GM19023 (cell line): ENCODE measurements at regions not wholly inside any gene's neighbourhood (a gene's known extent, or its start where the extent isn't known, plus 50 kb on each side); places are given as distances from the start of the nearest gene placed in this dataset.
"Not testable (repeated sequence)": the region's sequence is repeated elsewhere in the genome, so short reads cannot be mapped to it uniquely, and the experiment has no call there.

Source experiments
- ATAC-seq: cut with Tn5 transposase; IDR thresholded peaks from one replicate; pipeline ENCODE4 v1.9.1; 2021; ENCODE audit warnings: mild to moderate bottlenecking, moderate library complexity; ENCODE audit not compliant: unreplicated experiment

DNA sequence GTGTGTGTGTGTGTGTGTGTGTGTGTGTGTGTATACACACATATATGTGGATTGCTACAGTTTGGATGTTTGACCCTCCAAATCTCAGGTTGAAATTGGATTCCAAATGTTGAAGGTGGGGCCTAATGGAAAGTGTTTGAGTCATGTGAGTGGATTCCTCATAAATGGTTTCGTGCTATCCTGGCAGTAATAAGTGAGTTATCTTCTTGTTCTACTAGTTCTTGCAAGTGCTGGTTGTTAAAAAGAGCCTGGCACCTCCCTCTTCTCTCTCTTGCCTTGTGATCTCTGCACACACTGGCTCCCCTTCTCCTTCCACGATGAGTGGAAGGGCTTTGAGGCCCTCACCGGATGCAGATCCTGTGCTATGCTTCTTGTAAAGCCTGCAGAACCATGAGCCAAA is 344.1 kb downstream of the SH2D1A start:
- no peak for ATAC-seq

DNA sequence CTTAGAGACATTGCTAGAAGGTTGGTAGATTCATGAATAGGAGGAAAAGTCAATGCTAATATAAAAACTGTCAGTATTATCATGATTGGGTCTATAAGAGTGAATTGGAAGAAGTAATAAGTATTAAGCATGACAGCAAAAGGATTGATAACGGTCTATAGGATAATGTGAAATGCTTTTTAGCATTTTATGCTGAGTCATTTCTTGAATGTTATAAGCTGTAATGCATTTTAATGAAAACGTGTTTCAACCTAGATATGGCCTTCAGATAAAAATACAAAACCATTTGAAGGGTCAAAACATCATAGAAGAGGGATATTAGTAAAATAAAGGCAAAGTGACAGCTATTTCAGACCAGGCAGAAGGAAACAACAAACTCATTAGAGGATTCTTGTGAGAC is 353.5 kb downstream of the SH2D1A start:
- ATAC-seq, result no peak

DNA sequence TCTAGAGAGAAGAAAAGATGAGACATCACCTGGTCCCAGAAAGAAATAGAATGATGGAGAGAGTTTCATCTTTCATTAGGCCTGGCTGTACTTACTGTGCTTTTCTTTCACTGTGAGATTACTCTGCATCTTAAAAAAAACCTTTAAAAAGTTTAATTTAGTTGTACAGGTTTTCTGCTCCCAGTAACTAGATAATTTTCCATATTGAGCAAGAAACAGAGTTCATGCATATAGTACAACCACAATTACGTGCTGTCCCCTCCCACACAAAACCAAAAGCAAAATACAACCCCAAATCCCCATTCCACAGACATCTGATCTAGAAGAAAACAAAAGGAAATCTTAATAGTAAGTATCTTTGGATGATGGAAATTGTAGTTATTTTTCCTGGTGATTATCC is 371.2 kb downstream of the SH2D1A start:
- ATAC-seq, result no peak

DNA sequence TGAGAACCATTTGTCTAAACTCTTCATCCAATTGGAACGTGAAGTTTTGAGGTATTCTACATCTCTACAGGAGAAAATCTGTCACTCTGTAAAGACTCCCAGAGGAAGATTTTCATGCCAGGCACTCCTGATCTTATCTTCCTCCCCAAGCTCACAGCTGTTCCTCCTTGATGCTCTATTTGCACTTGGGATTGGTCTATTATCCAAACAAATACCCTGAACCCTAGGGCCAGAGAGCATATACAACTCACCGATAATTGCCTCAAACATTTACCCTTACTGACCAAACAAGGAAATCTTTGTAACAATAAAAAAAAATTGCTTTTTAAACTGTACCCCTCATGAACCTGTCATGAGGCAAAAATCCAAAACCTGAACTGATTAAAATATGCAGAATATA is 372.7 kb downstream of the SH2D1A start:
- no peak for ATAC-seq

DNA sequence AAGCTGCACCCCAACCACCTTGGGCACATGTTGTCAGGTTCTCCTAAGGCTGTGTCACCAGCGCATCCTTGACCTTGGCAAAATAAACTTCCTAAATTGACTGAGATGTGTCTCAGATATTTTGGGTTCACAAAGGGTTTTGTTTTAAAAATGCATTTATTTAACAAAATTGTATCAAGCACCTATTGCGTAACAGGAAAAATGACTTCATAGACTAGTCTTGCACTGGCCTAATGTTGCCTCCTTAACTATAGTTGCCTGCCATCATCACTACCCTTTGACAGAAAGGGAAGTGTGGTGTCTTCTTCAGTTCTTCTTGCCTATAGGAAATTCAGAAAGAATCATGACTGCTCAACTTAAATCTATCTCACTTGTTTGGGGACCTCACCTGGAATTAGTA is 374.2 kb downstream of the SH2D1A start:
- no peak for ATAC-seq

DNA sequence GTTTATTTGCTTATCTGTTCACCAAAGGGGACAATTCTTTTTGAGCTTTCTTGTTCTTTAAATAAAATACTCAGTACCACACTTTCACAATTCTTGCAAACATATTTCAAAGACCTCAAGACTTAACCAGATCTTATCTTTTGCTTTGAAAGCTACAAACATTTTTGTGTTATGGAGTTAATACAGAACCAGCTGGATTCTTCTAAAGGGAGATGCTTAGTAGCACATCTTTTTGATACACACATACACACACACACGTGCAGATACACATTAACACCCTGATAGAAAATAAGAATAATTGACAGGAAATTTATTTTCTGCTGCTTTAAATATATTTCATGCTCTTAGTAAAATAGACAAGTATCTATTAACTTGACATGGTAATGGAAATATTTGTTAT is 379.1 kb downstream of the SH2D1A start:
- no peak for ATAC-seq

DNA sequence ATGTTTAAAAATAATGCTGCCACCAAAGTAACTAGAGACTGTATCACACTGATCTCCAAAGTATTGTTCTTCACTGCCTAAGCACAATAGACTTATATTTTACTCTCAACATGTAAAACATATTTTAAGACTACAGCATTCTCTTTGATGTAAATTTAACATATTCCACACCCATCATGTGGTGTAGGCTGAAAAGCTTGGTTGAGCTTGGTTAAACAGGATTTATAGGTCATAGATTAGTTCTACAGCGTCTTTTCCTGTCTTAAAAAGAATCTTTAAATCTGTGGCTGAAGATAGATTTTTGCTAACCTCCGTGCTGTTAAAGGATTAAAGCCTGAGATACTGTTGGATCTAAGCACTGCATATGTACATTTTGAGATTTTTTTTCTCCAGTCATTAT is 379.9 kb downstream of the SH2D1A start:
- ATAC-seq, result no peak

DNA sequence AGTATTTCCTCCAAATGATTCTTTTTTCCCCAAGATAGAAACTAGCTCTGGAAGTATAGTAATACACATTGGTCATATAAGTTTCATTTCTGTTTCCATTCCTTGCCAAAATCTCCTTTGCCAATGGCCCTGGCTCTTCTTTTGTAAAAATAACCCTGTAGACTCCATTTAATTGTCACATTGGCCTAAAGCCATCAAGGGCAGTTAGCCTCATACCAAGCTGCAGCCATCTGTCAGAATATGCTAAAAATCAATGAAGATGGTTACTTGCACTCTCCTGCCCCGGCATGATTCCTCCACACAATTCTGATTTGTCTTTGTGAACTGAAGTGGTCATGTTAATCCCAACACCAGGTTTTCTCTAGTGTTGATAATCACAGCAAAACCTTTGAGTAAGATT is 380.5 kb downstream of the SH2D1A start:
- ATAC-seq, result no peak

DNA sequence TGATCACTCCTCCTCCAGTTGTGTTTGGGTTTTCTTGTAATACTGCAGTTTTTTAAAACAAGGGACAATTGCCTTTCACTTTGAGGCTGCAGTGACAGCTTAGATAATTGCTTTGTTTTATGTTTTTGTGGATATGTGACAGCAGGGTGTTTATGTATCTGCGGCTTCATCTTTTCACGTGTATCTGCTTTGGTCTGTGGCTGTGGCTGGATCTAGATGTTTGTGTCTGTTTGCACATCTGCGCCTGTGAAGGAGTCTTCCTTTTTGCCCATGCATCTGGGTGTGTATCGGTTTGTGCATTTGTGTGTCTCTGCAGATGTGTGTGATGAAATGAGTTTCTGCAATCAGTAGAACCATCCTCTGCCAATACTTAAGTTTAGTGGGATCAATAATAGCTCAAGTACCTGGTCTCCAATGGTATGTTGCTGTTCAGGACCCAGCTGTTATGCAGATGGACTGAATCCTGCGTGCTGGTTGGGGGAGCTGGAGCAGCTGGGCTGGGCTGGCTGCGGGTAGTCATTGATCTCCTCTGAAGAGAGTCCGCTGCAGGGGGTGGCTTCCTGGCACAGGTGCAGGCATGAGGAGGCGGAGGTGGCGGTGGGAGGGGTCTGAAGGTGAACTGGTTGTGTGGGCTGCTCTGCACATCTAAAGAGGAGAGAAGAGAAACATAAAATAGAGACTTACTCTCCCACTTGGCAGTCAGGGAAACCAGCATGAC is 390.3 kb downstream of the SH2D1A start:
- ATAC-seq, result no peak

DNA sequence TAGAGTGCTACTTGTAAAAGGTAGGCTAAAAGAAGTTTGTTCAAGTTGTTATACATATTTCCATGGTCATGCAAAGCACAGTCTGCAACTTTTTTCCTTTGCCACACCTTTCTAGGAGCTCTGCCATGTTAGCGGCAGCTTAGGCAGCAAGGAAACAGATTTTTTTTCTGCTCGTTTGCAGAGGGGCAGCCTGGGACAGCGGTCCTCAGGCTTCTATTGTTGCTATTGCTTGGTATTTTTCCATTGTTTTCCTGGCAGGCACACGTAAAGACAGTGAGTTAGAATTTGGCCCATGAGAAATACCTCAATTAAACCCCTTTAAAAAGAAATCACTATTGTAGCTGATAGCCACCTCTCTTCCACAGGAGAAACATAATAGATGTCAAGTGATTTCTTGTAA is 391.4 kb downstream of the SH2D1A start:
- no peak for ATAC-seq

DNA sequence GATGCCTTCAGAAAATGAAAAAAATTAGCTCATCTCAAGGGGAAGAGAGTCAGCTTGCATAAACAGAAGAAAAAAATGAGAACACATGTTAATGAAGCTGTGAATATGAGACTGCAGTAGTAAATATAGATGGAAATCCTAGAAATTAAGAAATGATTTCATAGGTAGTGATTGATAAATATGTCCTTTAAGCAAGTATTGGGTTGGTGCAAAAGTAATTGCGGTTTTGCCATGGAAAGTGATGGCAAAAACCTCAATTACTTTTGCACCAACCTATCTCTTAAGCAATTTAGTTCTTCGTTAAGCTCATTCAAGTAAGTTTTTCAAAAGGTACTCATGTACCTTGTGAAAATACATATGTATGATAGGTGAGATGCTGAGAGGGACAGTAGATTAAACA is 400.9 kb downstream of the SH2D1A start:
- ATAC-seq, result no peak

DNA sequence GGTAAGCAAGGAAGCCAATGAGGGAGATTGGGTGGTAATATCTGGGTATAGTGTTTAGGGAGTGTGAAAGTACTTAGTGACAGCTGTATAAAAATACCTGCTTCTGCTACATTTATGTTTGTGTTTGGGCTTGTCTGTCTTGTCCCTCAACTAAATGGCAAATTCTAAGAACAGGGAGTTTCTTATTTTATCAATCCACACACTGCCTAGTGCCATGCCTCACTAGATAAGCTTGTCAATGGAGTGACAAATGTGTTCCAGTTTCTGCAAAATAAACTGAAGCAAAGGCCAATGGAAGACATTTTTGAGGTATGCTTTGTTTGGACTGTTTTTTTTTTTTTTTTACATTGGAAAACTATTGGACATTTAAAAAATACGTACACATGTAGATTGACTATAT is 418.0 kb downstream of the SH2D1A start:
- no peak for ATAC-seq

DNA sequence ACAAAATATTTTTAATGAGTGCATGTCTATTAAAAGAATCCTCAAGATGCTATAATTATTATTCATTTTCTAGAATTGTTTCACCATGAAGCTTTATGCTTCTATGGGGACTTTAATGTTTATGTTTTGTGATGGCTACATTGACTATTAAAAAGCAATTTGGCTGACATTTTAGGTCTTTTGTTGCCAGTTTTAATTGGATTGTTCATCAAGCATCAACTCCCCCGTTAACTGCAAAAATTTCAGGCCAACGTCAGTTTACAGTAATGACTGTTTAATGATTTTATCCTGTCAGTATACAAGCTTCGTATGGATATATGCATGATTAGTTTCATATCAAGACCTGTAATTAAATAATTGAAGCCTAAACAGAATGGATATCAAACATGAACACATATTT is 422.8 kb downstream of the SH2D1A start:
- ATAC-seq, result no peak

DNA sequence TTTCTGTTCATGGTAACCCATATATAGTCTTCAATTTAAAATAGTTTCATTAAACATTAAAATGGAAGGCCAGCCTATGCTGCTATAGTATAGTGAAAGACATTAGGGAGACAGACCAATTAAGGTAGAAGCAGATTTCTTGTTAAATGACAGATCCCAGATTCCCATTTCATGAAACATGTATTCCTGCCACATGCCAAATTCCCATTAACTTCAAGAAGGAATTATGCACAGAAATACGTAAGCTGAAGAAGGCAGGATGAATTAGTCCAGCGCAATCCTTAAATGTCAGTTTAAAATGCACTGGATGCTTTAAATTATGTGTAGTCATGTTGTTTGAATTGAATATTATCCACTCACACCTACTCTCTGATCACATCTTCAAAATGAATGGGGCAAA is 424.9 kb downstream of the SH2D1A start:
- ATAC-seq, result no peak

DNA sequence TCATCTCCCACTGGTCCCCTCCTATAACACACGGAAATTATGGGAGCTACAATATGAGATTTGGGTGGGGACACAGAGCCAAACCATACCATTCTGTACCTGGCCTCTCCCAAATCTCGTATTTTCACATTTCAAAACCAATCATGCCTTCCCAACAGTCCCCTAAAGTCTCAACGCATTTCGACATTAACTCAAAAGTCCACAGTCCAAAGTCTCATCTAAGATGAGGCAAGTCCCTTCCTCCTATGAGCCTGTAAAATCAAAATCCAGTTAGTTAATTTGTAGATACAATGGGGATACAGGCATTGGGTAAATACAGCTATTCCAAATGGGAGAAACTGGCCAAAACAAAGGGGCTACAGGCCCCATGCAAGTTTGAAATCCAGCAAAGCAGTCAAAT is 441.9 kb downstream of the SH2D1A start:
- ATAC-seq, result not testable (repeated sequence)

DNA sequence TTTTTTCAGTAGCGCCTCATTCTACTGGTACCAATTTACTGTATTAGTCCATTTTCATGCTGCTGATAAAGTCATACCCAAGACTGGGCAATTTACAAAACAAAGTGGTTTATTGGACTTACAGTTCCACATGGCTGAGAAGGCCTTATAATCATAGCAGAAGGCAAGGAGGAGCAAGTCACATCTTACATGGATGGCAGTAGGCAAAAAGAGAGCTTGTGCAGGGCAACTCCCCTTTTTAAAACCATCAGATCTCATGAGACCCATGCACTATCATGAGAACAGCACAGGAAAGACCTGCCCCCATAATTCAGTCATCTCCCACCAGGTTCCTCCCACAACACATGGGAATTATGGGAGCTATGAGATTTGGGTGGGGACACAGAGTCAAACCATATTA is 443.5 kb downstream of the SH2D1A start:
- ATAC-seq, result not testable (repeated sequence)

DNA sequence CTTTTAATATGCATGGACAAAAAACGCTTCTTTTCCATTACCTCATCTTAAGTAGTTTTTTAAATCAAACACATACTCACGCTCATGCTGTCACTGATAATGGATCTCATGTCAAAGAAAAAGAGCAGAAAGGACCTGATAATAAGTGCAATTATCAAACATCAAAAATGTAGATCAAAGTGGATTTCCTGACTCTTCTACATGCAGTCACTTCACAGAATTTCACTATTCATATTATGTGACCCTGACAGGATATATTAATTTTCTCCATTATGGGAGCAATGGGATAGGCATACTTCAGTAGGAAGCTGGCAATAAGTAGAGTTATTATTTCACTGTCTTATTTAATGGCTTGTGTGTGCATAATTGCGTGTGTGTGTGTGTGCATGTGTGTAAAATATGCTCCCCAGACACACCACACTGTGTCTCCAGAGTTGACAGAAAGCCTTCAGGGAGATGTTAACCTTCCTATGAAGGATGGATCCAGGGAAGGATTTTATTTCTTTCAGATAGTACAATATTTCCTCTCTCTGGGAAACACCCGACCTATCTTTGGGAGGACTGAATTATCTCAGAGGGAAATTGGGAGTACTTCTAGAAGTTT is 445.2 kb downstream of the SH2D1A start:
- ATAC-seq, result no peak

DNA sequence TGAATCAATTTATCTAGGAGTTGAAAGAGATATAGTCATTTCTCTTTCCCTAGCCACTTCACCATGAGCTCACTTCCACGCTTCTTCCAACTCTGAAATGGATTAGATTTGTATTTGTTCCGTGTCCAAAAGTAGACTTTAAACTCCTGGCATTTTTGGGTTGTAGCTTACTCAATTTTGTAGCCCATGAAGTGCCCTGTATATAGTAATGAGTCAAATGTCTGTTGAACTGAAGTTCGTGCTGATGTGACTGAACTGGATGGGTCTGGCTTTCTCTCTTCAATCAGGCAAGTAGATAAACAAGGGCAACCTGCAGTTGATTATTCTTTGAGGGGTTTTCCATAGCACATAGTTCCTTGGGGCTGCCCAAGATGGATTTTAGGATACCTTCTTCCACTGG is 450.6 kb downstream of the SH2D1A start:
- no peak for ATAC-seq

DNA sequence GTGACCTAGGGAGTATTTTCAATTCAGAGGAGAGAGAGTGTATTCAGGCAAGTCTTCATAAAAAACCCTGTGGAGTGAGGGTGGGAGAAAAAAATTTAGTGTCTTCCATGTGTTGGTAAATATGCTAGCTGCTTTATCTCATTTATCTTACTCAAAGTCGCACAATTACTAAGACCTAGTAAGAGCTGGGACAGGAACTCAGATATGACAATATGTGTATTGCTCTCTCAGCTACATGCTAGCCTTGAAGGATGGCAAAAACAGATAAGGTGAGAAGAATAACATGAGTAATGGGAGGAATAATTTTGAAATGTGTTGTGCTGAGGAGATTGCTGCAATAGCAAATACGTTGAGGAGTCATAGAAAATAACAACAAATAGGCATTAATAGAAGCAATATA is 458.6 kb downstream of the SH2D1A start:
- ATAC-seq, result no peak

DNA sequence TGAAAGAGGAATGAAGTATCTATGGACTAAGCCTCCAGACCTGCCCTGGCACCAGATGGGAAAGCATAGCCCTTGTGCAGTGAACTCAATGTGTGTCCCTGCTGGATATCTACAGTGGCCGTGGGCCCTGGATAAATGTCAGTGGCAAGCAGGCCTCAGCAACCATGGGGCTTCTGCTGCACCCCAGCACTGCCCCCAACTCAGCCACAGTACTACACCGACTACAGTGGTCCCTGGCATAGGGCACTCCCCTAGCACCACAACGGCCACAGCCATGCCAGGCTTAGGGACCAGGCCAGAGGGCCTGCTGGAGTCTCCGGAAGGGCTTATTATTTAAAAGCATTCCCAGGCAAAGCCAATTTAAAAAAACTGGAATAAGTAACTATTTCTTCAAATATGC is 459.1 kb downstream of the SH2D1A start:
- no peak for ATAC-seq

DNA sequence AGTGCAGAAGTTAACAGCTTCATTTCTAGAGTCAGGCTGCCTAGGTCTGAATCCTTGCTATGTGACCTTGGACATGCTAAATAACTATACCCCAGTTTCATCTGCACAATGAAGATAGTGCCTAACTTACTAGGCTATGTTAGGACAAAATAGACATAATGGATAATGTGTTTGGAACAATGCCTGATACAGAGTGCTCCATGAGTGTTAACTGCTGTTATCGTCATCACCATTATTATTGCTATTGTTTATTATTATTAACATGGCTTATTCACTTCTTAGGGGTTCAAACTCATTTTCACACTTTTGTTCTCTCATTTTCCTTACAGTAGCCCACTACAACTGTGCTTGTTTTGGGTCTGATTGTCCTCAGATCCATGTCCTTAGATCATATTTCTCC is 467.7 kb downstream of the SH2D1A start:
- ATAC-seq, result no peak

DNA sequence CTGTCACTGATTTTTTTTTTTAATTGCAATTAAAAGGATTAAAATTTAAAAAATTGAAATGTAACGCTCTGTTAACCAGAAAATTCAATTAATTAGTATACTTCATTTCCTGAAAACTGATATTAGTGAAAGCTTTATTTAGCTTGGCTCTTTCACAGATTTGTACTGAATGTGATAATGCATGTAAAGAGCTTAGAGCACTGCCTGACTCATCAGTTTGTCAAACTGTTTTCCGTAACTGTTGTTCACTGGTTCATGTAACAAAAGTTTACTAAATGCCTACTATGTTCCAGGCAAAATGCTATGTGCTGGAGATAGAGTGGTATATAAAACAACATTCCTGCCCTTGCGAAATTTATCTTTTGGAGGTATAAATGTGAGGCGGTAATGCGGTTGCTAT is 471.7 kb downstream of the SH2D1A start:
- ATAC-seq, result no peak

DNA sequence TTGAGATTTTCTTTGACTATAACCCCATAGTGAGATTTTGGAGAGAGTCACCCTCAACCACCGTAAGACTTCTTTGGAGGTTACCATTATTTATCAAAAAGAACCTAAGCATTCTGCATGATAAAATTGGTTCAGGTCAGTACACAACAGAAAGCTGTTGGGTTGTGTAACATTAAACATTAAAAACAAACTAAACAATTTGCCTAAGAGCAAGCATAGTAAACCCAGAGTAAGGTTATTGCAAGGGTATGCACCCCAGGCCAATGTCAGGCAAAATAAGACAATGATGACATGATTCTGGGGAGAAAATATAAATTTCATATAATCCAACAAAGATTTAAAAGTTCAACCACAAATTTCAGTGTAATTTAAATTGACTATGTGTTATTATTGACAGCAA is 472.4 kb downstream of the SH2D1A start:
- no peak for ATAC-seq
